ENCODE measurements at regions not wholly inside any gene's neighbourhood (a gene's known extent, or its start where the extent isn't known, plus 50 kb on each side); places are given as distances from the start of the nearest gene placed in this dataset.

GRCh38 chr9:115395511-115396021, 277.6 kb upstream of the TNC start:
- H3K4me3 ChIP-seq (ENCODE audit: low read length, poor library complexity, severe bottlenecking), result no peak overlapping the region
- no peaks in the 10 kb centered on the region for H3K9me3 ChIP-seq (ENCODE audit: insufficient read depth, low read depth, low read length)
- no peaks in the 10 kb centered on the region for H4K20me1 ChIP-seq (ENCODE audit: insufficient read depth, low read length, poor library complexity, severe bottlenecking)
- no peaks in the 10 kb centered on the region for H3K79me2 ChIP-seq (ENCODE audit: insufficient read depth, low read length)
- no peaks in the 10 kb centered on the region for H3K4me1 ChIP-seq (ENCODE audit: insufficient read depth, low read length, poor library complexity, severe bottlenecking)
- no peaks in the 10 kb centered on the region for H3K9me2 ChIP-seq (replicated peaks; ENCODE audit: low read depth, low read length)
- H3K9ac ChIP-seq (ENCODE audit: low read depth, low read length, poor library complexity, severe bottlenecking), result no peak overlapping the region
- TF ChIP-seq CTCF (conservative IDR thresholded peaks at IDR 0.05; ENCODE audit: low read length), result no peak
- no peak for TF ChIP-seq EZH2phosphoT487 (IDR thresholded peaks at IDR 0.05; ENCODE audit: borderline replicate concordance)
- no peaks in the 10 kb centered on the region for H3F3A ChIP-seq (ENCODE audit: low read depth)
- H2AFZ ChIP-seq (ENCODE audit: low read length), result no peak overlapping the region
- no peak overlapping the region for H3K4me2 ChIP-seq (ENCODE audit: low read depth, low read length, poor library complexity, severe bottlenecking)
- H3K27me3 ChIP-seq (ENCODE audit: insufficient read depth, low read length, poor library complexity, severe bottlenecking), result no peaks in the 10 kb centered on the region
- H3K36me3 ChIP-seq (ENCODE audit: insufficient read depth, low read length), result no peaks in the 10 kb centered on the region

GRCh38 chr9:115396071-115396529, 278.1 kb upstream of the TNC start:
- H3K4me2 ChIP-seq (ENCODE audit: low read depth, low read length, poor library complexity, severe bottlenecking), result no peak overlapping the region
- no peaks in the 10 kb centered on the region for H3K79me2 ChIP-seq (ENCODE audit: insufficient read depth, low read length)
- H3F3A ChIP-seq (ENCODE audit: low read depth), result no peaks in the 10 kb centered on the region
- no peaks in the 10 kb centered on the region for H3K9me3 ChIP-seq (ENCODE audit: insufficient read depth, low read depth, low read length)
- no peak overlapping the region for H3K4me3 ChIP-seq (ENCODE audit: low read length, poor library complexity, severe bottlenecking)
- no peaks in the 10 kb centered on the region for H3K4me1 ChIP-seq (ENCODE audit: insufficient read depth, low read length, poor library complexity, severe bottlenecking)
- H4K20me1 ChIP-seq (ENCODE audit: insufficient read depth, low read length, poor library complexity, severe bottlenecking), result no peaks in the 10 kb centered on the region
- TF ChIP-seq EZH2phosphoT487 (IDR thresholded peaks at IDR 0.05; ENCODE audit: borderline replicate concordance) (no peak), CTCF (conservative IDR thresholded peaks at IDR 0.05; ENCODE audit: low read length) (no peak)
- no peaks in the 10 kb centered on the region for H3K36me3 ChIP-seq (ENCODE audit: insufficient read depth, low read length)
- no peaks in the 10 kb centered on the region for H3K27me3 ChIP-seq (ENCODE audit: insufficient read depth, low read length, poor library complexity, severe bottlenecking)
- no peak overlapping the region for H2AFZ ChIP-seq (ENCODE audit: low read length)
- no peak overlapping the region for H3K9ac ChIP-seq (ENCODE audit: low read depth, low read length, poor library complexity, severe bottlenecking)
- no peaks in the 10 kb centered on the region for H3K9me2 ChIP-seq (replicated peaks; ENCODE audit: low read depth, low read length)

- H4K20me1 ChIP-seq (ENCODE audit: insufficient read depth, low read length, poor library complexity, severe bottlenecking), result no peaks in the 10 kb centered on the region
- no peaks in the 10 kb centered on the region for H3K9me3 ChIP-seq (ENCODE audit: insufficient read depth, low read depth, low read length)
- H3K4me3 ChIP-seq (ENCODE audit: low read length, poor library complexity, severe bottlenecking), result no peak overlapping the region
- no peaks in the 10 kb centered on the region for H3K27me3 ChIP-seq (ENCODE audit: insufficient read depth, low read length, poor library complexity, severe bottlenecking)
- H3K79me2 ChIP-seq (ENCODE audit: insufficient read depth, low read length), result no peaks in the 10 kb centered on the region
- TF ChIP-seq CTCF (conservative IDR thresholded peaks at IDR 0.05; ENCODE audit: low read length) (no peak), EZH2phosphoT487 (IDR thresholded peaks at IDR 0.05; ENCODE audit: borderline replicate concordance) (no peak)
- H3K4me1 ChIP-seq (ENCODE audit: insufficient read depth, low read length, poor library complexity, severe bottlenecking), result no peaks in the 10 kb centered on the region
- H2AFZ ChIP-seq (ENCODE audit: low read length), result no peak overlapping the region
- no peaks in the 10 kb centered on the region for H3F3A ChIP-seq (ENCODE audit: low read depth)
- H3K36me3 ChIP-seq (ENCODE audit: insufficient read depth, low read length), result no peaks in the 10 kb centered on the region
- no peaks in the 10 kb centered on the region for H3K9me2 ChIP-seq (replicated peaks; ENCODE audit: low read depth, low read length)
- no peak overlapping the region for H3K4me2 ChIP-seq (ENCODE audit: low read depth, low read length, poor library complexity, severe bottlenecking)
- H3K9ac ChIP-seq (ENCODE audit: low read depth, low read length, poor library complexity, severe bottlenecking), result no peak overlapping the region
Observed at GRCh38 chr9:115397591-115398312, 279.8 kb upstream of the TNC start.

All from Loucy (cell line).